ENCODE measurements at regions not wholly inside any gene's neighbourhood (a gene's known extent, or its start where the extent isn't known, plus 50 kb on each side); places are given as distances from the start of the nearest gene placed in this dataset.
A peak's percentile ranks its signal among the peaks of the same experiment; 100 is the strongest.

DNA sequence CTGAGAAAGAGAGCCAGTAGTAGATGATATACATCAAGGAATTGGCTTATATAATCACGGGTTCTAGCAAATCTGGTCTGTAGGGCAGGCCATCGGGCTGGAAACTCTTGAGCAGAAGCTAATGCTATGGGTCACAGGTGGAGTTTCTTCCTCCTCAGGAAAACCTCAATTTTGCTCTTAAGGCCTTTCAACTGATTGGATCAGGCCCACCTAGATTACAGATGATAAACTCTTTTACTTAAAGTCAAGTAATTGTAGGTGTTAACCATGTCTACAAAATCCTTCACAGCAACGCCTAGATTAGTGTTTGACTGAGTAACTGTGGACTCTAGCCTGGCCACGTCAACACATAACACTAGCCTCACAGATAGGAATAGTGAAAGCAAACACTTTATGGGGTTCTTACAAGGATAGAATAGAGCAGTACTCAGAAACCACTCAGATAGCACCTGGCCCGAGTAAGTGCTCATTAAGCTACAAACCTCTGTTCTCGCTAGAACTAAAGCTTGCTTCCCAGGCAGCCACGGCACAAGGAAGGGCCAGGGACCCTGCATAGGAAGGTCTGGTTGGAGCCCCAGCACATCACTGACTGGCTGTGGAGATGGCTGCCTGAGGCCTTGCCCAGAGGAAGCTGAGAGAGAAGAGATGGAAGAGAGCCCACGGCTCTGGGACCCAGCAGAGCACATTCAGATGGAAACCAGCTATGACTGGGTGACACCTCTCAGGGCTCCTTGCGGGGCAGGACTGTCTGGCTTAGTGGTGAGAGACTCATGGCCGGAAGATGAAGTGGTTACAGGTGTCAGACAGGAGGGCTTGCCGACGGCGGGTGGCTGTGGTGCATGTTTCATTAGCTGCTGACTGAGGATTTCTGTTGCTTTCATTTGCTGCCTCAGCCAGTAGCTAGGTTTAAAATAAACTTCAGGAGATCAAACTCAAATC, 202.5 kb upstream of the TLE3 start (continued):
- TF ChIP-seq NBN (IDR thresholded peaks at IDR 0.05) (peak; percentile 80; the same call in 1 of the 2 replicates), RB1 (IDR thresholded peaks at IDR 0.05; ENCODE audit: borderline replicate concordance) (no peak; the same call in 1 of the 2 replicates), BHLHE40 (IDR thresholded peaks at IDR 0.05; ENCODE audit: borderline replicate concordance in 1 of 2, low read depth in 2 of 2, low read length in 1 of 2) (peak in 1 of 2 experiments; percentile 64; a peak in 1 of 4 replicates), MEF2B (IDR thresholded peaks at IDR 0.05; ENCODE audit: partially characterized antibody, poor library complexity, severe bottlenecking) (peak; percentile 49), ZNF24 (IDR thresholded peaks at IDR 0.05) (peak; percentile 91), POU2F2 (IDR thresholded peaks at IDR 0.05; ENCODE audit: borderline replicate concordance, low read depth, low read length) (peak; percentile 55; the same call in 1 of the 3 replicates), ZNF207 (IDR thresholded peaks at IDR 0.05; ENCODE audit: borderline replicate concordance) (no peak; the same call in 1 of the 2 replicates), LARP7 (IDR thresholded peaks at IDR 0.05) (no peak), DPF2 (IDR thresholded peaks at IDR 0.05) (peak; percentile 77), MTA2 (IDR thresholded peaks at IDR 0.05; ENCODE audit: low read depth) (peak; percentile 75), TCF3 (IDR thresholded peaks at IDR 0.05; ENCODE audit: borderline replicate concordance, insufficient read depth, low read depth, low read length) (peak; percentile 93), EP300 (IDR thresholded peaks at IDR 0.05; ENCODE audit: borderline replicate concordance in 1 of 2, control insufficient read depth in 1 of 2, low read depth in 2 of 2, low read length in 2 of 2) (peak; percentile 39 to 72; a peak in 2 of 4 replicates), ATF7 (IDR thresholded peaks at IDR 0.05; ENCODE audit: low read depth) (peak; percentile 63), RUNX3 (IDR thresholded peaks at IDR 0.05; ENCODE audit: low read length) (peak; percentile 88), TCF12 (IDR thresholded peaks at IDR 0.05; ENCODE audit: low read depth, low read length) (peak; percentile 79), NFYB (IDR thresholded peaks at IDR 0.05; ENCODE audit: insufficient read depth, low read depth, low read length) (peak; percentile 53), PAX5 (IDR thresholded peaks at IDR 0.05; ENCODE audit: borderline replicate concordance, low read depth, low read length) (peak; percentile 78; the same call in 1 of the 2 replicates), SMARCA5 (IDR thresholded peaks at IDR 0.05) (peak; percentile 25; the same call in 1 of the 2 replicates), GABPA (IDR thresholded peaks at IDR 0.05; ENCODE audit: low read depth) (0 out of 2 replicates have a peak, but pooled peaks have one; percentile 9), NRF1 (conservative IDR thresholded peaks at IDR 0.05; ENCODE audit: low read depth, low read length) (no peak), BCL11A (IDR thresholded peaks at IDR 0.05; ENCODE audit: low read depth, low read length) (peak; percentile 60), JUNB (IDR thresholded peaks at IDR 0.05) (peak; percentile 28; the same call in 1 of the 2 replicates)
- TF ChIP-seq, protein P1, sequence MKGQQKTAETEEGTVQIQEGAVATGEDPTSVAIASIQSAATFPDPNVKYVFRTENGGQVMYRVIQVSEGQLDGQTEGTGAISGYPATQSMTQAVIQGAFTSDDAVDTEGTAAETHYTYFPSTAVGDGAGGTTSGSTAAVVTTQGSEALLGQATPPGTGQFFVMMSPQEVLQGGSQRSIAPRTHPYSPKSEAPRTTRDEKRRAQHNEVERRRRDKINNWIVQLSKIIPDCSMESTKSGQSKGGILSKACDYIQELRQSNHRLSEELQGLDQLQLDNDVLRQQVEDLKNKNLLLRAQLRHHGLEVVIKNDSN (IDR thresholded peaks at IDR 0.05; ENCODE audit: borderline replicate concordance, extremely low read length, insufficient read depth, low read depth, low read length), result no peak
- TF ChIP-seq, protein P2, sequence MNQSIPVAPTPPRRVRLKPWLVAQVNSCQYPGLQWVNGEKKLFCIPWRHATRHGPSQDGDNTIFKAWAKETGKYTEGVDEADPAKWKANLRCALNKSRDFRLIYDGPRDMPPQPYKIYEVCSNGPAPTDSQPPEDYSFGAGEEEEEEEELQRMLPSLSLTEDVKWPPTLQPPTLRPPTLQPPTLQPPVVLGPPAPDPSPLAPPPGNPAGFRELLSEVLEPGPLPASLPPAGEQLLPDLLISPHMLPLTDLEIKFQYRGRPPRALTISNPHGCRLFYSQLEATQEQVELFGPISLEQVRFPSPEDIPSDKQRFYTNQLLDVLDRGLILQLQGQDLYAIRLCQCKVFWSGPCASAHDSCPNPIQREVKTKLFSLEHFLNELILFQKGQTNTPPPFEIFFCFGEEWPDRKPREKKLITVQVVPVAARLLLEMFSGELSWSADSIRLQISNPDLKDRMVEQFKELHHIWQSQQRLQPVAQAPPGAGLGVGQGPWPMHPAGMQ (IDR thresholded peaks at IDR 0.05; ENCODE audit: borderline replicate concordance), result peak; percentile 33; the same call in 1 of the 2 replicates
- TF ChIP-seq, protein P3, sequence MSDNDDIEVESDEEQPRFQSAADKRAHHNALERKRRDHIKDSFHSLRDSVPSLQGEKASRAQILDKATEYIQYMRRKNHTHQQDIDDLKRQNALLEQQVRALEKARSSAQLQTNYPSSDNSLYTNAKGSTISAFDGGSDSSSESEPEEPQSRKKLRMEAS (IDR thresholded peaks at IDR 0.05; ENCODE audit: low read depth, low read length), result 0 out of 2 replicates have a peak, but pooled peaks have one; percentile 30
- TF ChIP-seq, protein P4, sequence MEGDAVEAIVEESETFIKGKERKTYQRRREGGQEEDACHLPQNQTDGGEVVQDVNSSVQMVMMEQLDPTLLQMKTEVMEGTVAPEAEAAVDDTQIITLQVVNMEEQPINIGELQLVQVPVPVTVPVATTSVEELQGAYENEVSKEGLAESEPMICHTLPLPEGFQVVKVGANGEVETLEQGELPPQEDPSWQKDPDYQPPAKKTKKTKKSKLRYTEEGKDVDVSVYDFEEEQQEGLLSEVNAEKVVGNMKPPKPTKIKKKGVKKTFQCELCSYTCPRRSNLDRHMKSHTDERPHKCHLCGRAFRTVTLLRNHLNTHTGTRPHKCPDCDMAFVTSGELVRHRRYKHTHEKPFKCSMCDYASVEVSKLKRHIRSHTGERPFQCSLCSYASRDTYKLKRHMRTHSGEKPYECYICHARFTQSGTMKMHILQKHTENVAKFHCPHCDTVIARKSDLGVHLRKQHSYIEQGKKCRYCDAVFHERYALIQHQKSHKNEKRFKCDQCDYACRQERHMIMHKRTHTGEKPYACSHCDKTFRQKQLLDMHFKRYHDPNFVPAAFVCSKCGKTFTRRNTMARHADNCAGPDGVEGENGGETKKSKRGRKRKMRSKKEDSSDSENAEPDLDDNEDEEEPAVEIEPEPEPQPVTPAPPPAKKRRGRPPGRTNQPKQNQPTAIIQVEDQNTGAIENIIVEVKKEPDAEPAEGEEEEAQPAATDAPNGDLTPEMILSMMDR (IDR thresholded peaks at IDR 0.05 in 2 of 3, conservative IDR thresholded peaks at IDR 0.05 in 1 of 3; ENCODE audit: control insufficient read depth in 2 of 3, extremely low read depth in 1 of 3, insufficient read depth in 1 of 3, low read depth in 3 of 3, low read length in 3 of 3), result no peak
